GM21786 (cell line): ENCODE measurements at regions not wholly inside any gene's neighbourhood (a gene's known extent, or its start where the extent isn't known, plus 50 kb on each side); places are given as distances from the start of the nearest gene placed in this dataset.
"Not testable (repeated sequence)": the region's sequence is repeated elsewhere in the genome, so short reads cannot be mapped to it uniquely, and the experiment has no call there.

Experiments used
- ATAC-seq: cut with Tn5 transposase; IDR thresholded peaks from one replicate; pipeline ENCODE4 v1.9.1; 2021; ENCODE audit not compliant: unreplicated experiment

GRCh38 chr5:120813551-120813950, 349.5 kb downstream of the PRR16 start:
- no peak for ATAC-seq

GRCh38 chr5:120817044-120817985, 353.2 kb downstream of the PRR16 start:
- no peak for ATAC-seq

GRCh38 chr5:120818128-120818527, 354.0 kb downstream of the PRR16 start:
- no peak for ATAC-seq

- no peak for ATAC-seq
Measured at GRCh38 chr5:120823328-120823727, 359.2 kb downstream of the PRR16 start.

- ATAC-seq, result not testable (repeated sequence)
Measured at GRCh38 chr5:120831646-120832045, 367.5 kb downstream of the PRR16 start.

GRCh38 chr5:120841830-120842229, 377.7 kb downstream of the PRR16 start:
- ATAC-seq, result no peak

GRCh38 chr5:120843390-120843980, 379.4 kb downstream of the PRR16 start:
- ATAC-seq, result no peak

GRCh38 chr5:120848883-120849282, 384.8 kb downstream of the PRR16 start:
- ATAC-seq, result no peak

GRCh38 chr5:120852222-120852860, 388.2 kb downstream of the PRR16 start:
- ATAC-seq, result no peak

- ATAC-seq, result no peak
Measured at GRCh38 chr5:120866997-120867396, 402.9 kb downstream of the PRR16 start.

GRCh38 chr5:120869831-120870230, 405.7 kb downstream of the PRR16 start:
- ATAC-seq, result no peak

GRCh38 chr5:120872297-120872696, 408.2 kb downstream of the PRR16 start:
- ATAC-seq, result no peak

- ATAC-seq, result no peak
Measured at GRCh38 chr5:120873083-120873482, 409.0 kb downstream of the PRR16 start.

GRCh38 chr5:120874081-120874862, 410.2 kb downstream of the PRR16 start:
- ATAC-seq, result no peak

- no peak for ATAC-seq
Measured at GRCh38 chr5:120882038-120882775, 418.1 kb downstream of the PRR16 start.

GRCh38 chr5:120886351-120886860, 422.3 kb downstream of the PRR16 start:
- ATAC-seq, result no peak

- no peak for ATAC-seq
Measured at GRCh38 chr5:120895660-120896059, 431.6 kb downstream of the PRR16 start.

- no peak for ATAC-seq
Measured at GRCh38 chr5:120901199-120901598, 437.1 kb downstream of the PRR16 start.

GRCh38 chr5:120907953-120908352, 443.9 kb downstream of the PRR16 start:
- no peak for ATAC-seq

GRCh38 chr5:120910629-120911028, 446.5 kb downstream of the PRR16 start:
- ATAC-seq, result no peak
